GM23338 (cell line): ENCODE measurements at regions not wholly inside any gene's neighbourhood (a gene's known extent, or its start where the extent isn't known, plus 50 kb on each side); places are given as distances from the start of the nearest gene placed in this dataset.

Experiments used
- ATAC-seq: fragments of 200-7000 bp; cut with Tn5 transposase; 3 replicates; pipeline ENCODE4 v1.9.1; 2020
- DNase-seq: peaks from one replicate; pipeline ENCODE4 v3.0.0-alpha.2; 2015; ENCODE audit warnings: low spot score
- H2AFZ ChIP-seq: fragments of 200-600 bp; sonication (generic); 2 replicates; pipeline ENCODE4 v1.8.0; 2016; ENCODE audit warnings: antibody characterized with exemption, mild to moderate bottlenecking, moderate library complexity
- H3F3A ChIP-seq: fragments of 200-600 bp; sonication (generic); replicated peaks from 2 replicates; pipeline ENCODE4 v1.8.0; 2017; ENCODE audit warnings: antibody characterized with exemption, mixed run types, low read depth
- H3K27ac ChIP-seq: fragments of 200-600 bp; sonication (generic); 2 replicates; pipeline ENCODE4 v1.6.1; 2016; ENCODE audit warnings: low read depth
- H3K27me3 ChIP-seq: fragments of 200-600 bp; sonication (generic); 2 replicates; pipeline ENCODE4 v1.8.0; 2016; ENCODE audit warnings: mild to moderate bottlenecking, mixed run types, moderate library complexity; ENCODE audit not compliant: insufficient read depth
- H3K36me3 ChIP-seq: fragments of 200-600 bp; sonication (generic); 2 replicates; pipeline ENCODE4 v1.8.0; 2016; ENCODE audit warnings: mild to moderate bottlenecking; ENCODE audit not compliant: insufficient read depth
- H3K4me1 ChIP-seq: fragments of 200-600 bp; sonication (generic); 2 replicates; pipeline ENCODE4 v1.8.0; 2016; ENCODE audit warnings: mild to moderate bottlenecking, moderate library complexity; ENCODE audit not compliant: insufficient read depth
- H3K4me2 ChIP-seq: fragments of 200-600 bp; sonication (generic); 2 replicates; pipeline ENCODE4 v1.7.1; 2017; ENCODE audit warnings: mixed run types
- H3K4me3 ChIP-seq: fragments of 200-600 bp; sonication (generic); 2 replicates; pipeline ENCODE4 v1.6.1; 2016; ENCODE audit warnings: mixed run types
- H3K79me2 ChIP-seq: fragments of 200-600 bp; sonication (generic); replicated peaks from 2 replicates; pipeline ENCODE4 v1.8.0; 2017; ENCODE audit warnings: mild to moderate bottlenecking; ENCODE audit not compliant: insufficient read depth
- H3K9me2 ChIP-seq: fragments of 200-600 bp; sonication (generic); 2 replicates; pipeline ENCODE4 v1.8.0; 2017; ENCODE audit not compliant: insufficient read depth
- H4K20me1 ChIP-seq: fragments of 200-600 bp; sonication (generic); replicated peaks from 2 replicates; pipeline ENCODE4 v1.8.0; 2017; ENCODE audit warnings: mild to moderate bottlenecking; ENCODE audit not compliant: insufficient read depth
- H3K27ac Mint-ChIP-seq: 2 replicates; pipeline ENCODE4 v1.8.0; 2020; ENCODE audit warnings: inconsistent platforms, mild to moderate bottlenecking, moderate library complexity, mixed read lengths
- H3K27me3 Mint-ChIP-seq: 3 replicates; pipeline ENCODE4 v1.8.0; 2022; ENCODE audit warnings: low read depth, mild to moderate bottlenecking, moderate library complexity, mixed read lengths, inconsistent platforms; ENCODE audit not compliant: insufficient read depth, poor library complexity
- H3K36me3 Mint-ChIP-seq: 3 replicates; pipeline ENCODE4 v1.8.0; 2021; ENCODE audit warnings: low read depth, mild to moderate bottlenecking, inconsistent platforms, moderate library complexity, mixed read lengths
- H3K4me1 Mint-ChIP-seq: 3 replicates; pipeline ENCODE4 v1.8.0; 2020; ENCODE audit warnings: mild to moderate bottlenecking, inconsistent platforms, mixed read lengths
- H3K4me3 Mint-ChIP-seq: 3 replicates; pipeline ENCODE4 v1.8.0; 2021; ENCODE audit warnings: moderate library complexity, mild to moderate bottlenecking, inconsistent platforms, mixed read lengths
- H3K9me3 Mint-ChIP-seq: 3 replicates; pipeline ENCODE4 v1.8.0; 2020; ENCODE audit warnings: moderate library complexity, mild to moderate bottlenecking, inconsistent platforms, mixed read lengths
- CREB1 ChIP-seq: fragments of 250-450 bp; sonication (Bioruptor Pico); IDR thresholded peaks from 2 replicates; pipeline ENCODE4 v1.5.0; 2020; ENCODE audit warnings: low read depth, mild to moderate bottlenecking, moderate library complexity
- EZH2 ChIP-seq: fragments of 200-600 bp; sonication (generic); IDR thresholded peaks from one replicate; pipeline ENCODE4 v1.8.0; 2017; ENCODE audit warnings: antibody characterized with exemption, mild to moderate bottlenecking, low read depth; ENCODE audit not compliant: unreplicated experiment
- EZH2phosphoT487 ChIP-seq: fragments of 200-600 bp; sonication (generic); IDR thresholded peaks from one replicate; pipeline ENCODE4 v1.8.1; 2018; ENCODE audit warnings: antibody characterized with exemption; ENCODE audit not compliant: unreplicated experiment
- JUNB ChIP-seq: IDR thresholded peaks from one replicate; pipeline ENCODE4 v1.6.1; 2016; ENCODE audit warnings: antibody characterized with exemption; ENCODE audit not compliant: unreplicated experiment
- NANOG ChIP-seq: IDR thresholded peaks from 2 replicates; pipeline ENCODE4 v1.6.1; 2016; ENCODE audit warnings: antibody characterized with exemption, borderline replicate concordance
- POLR2AphosphoS5 ChIP-seq: IDR thresholded peaks from 2 replicates; pipeline ENCODE4 v1.6.1; 2016; ENCODE audit warnings: antibody characterized with exemption, low read depth
- STAT1 ChIP-seq: IDR thresholded peaks from one replicate; pipeline ENCODE4 v1.6.1; 2016; ENCODE audit warnings: antibody characterized with exemption; ENCODE audit not compliant: unreplicated experiment
- ZNF114 ChIP-seq: fragments of 250-450 bp; sonication (Bioruptor Pico); IDR thresholded peaks from 2 replicates; pipeline ENCODE4 v1.5.0; 2020; ENCODE audit warnings: mild to moderate bottlenecking, moderate library complexity
- ZNF331 ChIP-seq: fragments of 250-450 bp; sonication (Bioruptor Pico); IDR thresholded peaks from 2 replicates; pipeline ENCODE4 v1.5.0; 2020; ENCODE audit warnings: low read depth, mild to moderate bottlenecking, moderate library complexity
- TF ChIP-seq, protein P1 (sequence below): IDR thresholded peaks from 2 replicates; pipeline ENCODE4 v1.6.1; 2016; ENCODE audit warnings: antibody characterized with exemption
- TF ChIP-seq, protein P2 (sequence below): fragments of 250-450 bp; sonication (Bioruptor Pico); IDR thresholded peaks from 2 replicates; pipeline ENCODE4 v1.5.0; 2020; ENCODE audit warnings: mild to moderate bottlenecking, moderate library complexity
- TF ChIP-seq, protein P3 (sequence below), 2 experiments: fragments of 200-600 bp in 1 of 2; sonication (generic) in 1 of 2; conservative IDR thresholded peaks; 2 replicates each; pipeline versions ENCODE4 v1.5.1 to v1.6.1; 2016 to 2017; ENCODE audit warnings: antibody characterized with exemption in 2 of 2, low read depth in 2 of 2, mild to moderate bottlenecking in 2 of 2, moderate library complexity in 1 of 2
- TF ChIP-seq, protein P4 (sequence below): IDR thresholded peaks from one replicate; pipeline ENCODE4 v1.6.1; 2018; ENCODE audit warnings: antibody characterized with exemption; ENCODE audit not compliant: unreplicated experiment

DNA sequence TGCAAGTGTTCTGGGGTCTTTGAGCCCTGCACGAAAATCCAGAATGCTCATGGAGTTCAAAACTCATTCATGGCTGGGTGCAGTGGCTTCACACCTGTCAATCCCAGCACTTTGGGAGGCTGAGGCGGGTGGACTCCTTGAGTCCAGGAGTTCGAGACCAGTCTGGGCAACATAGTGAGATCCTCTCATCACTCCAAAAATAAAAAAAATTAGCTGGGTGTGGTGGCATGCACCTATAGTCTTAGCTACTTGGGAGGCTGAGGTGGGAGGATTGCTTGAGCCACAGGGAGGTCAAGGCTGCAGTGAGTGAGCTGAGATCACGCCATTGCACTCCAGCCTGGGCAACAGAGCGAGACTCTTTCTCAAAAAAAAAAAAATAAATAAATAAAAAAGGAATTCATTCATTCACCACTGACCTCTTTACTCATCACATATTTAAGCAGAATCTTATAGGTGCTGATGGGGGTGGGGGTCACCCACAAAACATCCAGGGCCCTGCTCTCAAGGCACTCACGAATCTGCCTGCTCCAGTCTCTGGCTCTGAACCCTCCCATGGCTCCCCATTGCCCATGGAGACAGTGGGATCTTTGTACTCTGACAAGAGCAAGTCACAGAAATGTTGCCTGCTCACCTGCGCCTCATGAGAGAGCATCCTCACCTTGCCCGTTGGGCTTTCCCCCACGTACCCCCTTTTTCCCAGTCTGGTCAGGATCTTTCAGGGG lies 76.7 kb upstream of the IER5L start:
- no peak overlapping the region for H3K27ac Mint-ChIP-seq

More for the DNA sequence above, 76.7 kb upstream of the IER5L start:
- DNase-seq (no peak), ATAC-seq (no peak)
- H3F3A ChIP-seq: no peaks in the 10 kb centered on the region
- Mint-ChIP-seq H3K27me3 (peaks cover 17% of the 10 kb centered on the region), H3K36me3 (no peaks in the 10 kb centered on the region), H3K9me3 (no peaks in the 10 kb centered on the region; the same call in 2 of the 3 replicates), H3K4me3 (no peak overlapping the region), H3K4me1 (peaks cover 22% of the 10 kb centered on the region)
- peaks cover 25% of the 10 kb centered on the region for H3K27me3 ChIP-seq
- no peak overlapping the region for H3K4me2 ChIP-seq
- H3K27ac ChIP-seq: no peak overlapping the region
- H3K79me2 ChIP-seq: no peaks in the 10 kb centered on the region
- no peaks in the 10 kb centered on the region for H3K36me3 ChIP-seq
- H4K20me1 ChIP-seq: no peaks in the 10 kb centered on the region
- no peaks in the 10 kb centered on the region for H3K9me2 ChIP-seq
- peaks cover 15% of the 10 kb centered on the region; the same call in 1 of the 2 replicates for H3K4me1 ChIP-seq
- TF ChIP-seq, protein P1, sequence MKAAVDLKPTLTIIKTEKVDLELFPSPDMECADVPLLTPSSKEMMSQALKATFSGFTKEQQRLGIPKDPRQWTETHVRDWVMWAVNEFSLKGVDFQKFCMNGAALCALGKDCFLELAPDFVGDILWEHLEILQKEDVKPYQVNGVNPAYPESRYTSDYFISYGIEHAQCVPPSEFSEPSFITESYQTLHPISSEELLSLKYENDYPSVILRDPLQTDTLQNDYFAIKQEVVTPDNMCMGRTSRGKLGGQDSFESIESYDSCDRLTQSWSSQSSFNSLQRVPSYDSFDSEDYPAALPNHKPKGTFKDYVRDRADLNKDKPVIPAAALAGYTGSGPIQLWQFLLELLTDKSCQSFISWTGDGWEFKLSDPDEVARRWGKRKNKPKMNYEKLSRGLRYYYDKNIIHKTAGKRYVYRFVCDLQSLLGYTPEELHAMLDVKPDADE: no peak
- no peak for TF ChIP-seq ZNF331 (CRISPR knock-in tag)
- TF ChIP-seq STAT1: no peak
- no peak for TF ChIP-seq CREB1
- TF ChIP-seq NANOG: no peak
- TF ChIP-seq JUNB: no peak
- no peak for TF ChIP-seq EZH2phosphoT487
- no peak for TF ChIP-seq POLR2AphosphoS5
- TF ChIP-seq, protein P2, sequence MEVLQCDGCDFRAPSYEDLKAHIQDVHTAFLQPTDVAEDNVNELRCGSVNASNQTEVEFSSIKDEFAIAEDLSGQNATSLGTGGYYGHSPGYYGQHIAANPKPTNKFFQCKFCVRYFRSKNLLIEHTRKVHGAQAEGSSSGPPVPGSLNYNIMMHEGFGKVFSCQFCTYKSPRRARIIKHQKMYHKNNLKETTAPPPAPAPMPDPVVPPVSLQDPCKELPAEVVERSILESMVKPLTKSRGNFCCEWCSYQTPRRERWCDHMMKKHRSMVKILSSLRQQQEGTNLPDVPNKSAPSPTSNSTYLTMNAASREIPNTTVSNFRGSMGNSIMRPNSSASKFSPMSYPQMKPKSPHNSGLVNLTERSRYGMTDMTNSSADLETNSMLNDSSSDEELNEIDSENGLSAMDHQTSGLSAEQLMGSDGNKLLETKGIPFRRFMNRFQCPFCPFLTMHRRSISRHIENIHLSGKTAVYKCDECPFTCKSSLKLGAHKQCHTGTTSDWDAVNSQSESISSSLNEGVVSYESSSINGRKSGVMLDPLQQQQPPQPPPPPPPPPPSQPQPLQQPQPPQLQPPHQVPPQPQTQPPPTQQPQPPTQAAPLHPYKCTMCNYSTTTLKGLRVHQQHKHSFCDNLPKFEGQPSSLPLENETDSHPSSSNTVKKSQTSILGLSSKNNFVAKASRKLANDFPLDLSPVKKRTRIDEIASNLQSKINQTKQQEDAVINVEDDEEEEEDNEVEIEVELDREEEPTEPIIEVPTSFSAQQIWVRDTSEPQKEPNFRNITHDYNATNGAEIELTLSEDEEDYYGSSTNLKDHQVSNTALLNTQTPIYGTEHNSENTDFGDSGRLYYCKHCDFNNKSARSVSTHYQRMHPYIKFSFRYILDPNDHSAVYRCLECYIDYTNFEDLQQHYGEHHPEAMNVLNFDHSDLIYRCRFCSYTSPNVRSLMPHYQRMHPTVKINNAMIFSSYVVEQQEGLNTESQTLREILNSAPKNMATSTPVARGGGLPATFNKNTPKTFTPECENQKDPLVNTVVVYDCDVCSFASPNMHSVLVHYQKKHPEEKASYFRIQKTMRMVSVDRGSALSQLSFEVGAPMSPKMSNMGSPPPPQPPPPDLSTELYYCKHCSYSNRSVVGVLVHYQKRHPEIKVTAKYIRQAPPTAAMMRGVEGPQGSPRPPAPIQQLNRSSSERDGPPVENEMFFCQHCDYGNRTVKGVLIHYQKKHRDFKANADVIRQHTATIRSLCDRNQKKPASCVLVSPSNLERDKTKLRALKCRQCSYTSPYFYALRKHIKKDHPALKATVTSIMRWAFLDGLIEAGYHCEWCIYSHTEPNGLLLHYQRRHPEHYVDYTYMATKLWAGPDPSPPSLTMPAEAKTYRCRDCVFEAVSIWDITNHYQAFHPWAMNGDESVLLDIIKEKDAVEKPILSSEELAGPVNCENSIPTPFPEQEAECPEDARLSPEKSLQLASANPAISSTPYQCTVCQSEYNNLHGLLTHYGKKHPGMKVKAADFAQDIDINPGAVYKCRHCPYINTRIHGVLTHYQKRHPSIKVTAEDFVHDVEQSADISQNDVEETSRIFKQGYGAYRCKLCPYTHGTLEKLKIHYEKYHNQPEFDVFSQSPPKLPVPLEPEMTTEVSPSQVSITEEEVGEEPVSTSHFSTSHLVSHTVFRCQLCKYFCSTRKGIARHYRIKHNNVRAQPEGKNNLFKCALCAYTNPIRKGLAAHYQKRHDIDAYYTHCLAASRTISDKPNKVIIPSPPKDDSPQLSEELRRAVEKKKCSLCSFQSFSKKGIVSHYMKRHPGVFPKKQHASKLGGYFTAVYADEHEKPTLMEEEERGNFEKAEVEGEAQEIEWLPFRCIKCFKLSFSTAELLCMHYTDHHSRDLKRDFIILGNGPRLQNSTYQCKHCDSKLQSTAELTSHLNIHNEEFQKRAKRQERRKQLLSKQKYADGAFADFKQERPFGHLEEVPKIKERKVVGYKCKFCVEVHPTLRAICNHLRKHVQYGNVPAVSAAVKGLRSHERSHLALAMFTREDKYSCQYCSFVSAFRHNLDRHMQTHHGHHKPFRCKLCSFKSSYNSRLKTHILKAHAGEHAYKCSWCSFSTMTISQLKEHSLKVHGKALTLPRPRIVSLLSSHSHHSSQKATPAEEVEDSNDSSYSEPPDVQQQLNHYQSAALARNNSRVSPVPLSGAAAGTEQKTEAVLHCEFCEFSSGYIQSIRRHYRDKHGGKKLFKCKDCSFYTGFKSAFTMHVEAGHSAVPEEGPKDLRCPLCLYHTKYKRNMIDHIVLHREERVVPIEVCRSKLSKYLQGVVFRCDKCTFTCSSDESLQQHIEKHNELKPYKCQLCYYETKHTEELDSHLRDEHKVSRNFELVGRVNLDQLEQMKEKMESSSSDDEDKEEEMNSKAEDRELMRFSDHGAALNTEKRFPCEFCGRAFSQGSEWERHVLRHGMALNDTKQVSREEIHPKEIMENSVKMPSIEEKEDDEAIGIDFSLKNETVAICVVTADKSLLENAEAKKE (CRISPR knock-in tag): no peak
- TF ChIP-seq, protein P3, sequence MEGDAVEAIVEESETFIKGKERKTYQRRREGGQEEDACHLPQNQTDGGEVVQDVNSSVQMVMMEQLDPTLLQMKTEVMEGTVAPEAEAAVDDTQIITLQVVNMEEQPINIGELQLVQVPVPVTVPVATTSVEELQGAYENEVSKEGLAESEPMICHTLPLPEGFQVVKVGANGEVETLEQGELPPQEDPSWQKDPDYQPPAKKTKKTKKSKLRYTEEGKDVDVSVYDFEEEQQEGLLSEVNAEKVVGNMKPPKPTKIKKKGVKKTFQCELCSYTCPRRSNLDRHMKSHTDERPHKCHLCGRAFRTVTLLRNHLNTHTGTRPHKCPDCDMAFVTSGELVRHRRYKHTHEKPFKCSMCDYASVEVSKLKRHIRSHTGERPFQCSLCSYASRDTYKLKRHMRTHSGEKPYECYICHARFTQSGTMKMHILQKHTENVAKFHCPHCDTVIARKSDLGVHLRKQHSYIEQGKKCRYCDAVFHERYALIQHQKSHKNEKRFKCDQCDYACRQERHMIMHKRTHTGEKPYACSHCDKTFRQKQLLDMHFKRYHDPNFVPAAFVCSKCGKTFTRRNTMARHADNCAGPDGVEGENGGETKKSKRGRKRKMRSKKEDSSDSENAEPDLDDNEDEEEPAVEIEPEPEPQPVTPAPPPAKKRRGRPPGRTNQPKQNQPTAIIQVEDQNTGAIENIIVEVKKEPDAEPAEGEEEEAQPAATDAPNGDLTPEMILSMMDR (conservative IDR thresholded peaks at IDR 0.05; ENCODE audit: low read depth in 2 of 2): no peak
- TF ChIP-seq EZH2: no peak
- TF ChIP-seq, protein P4, sequence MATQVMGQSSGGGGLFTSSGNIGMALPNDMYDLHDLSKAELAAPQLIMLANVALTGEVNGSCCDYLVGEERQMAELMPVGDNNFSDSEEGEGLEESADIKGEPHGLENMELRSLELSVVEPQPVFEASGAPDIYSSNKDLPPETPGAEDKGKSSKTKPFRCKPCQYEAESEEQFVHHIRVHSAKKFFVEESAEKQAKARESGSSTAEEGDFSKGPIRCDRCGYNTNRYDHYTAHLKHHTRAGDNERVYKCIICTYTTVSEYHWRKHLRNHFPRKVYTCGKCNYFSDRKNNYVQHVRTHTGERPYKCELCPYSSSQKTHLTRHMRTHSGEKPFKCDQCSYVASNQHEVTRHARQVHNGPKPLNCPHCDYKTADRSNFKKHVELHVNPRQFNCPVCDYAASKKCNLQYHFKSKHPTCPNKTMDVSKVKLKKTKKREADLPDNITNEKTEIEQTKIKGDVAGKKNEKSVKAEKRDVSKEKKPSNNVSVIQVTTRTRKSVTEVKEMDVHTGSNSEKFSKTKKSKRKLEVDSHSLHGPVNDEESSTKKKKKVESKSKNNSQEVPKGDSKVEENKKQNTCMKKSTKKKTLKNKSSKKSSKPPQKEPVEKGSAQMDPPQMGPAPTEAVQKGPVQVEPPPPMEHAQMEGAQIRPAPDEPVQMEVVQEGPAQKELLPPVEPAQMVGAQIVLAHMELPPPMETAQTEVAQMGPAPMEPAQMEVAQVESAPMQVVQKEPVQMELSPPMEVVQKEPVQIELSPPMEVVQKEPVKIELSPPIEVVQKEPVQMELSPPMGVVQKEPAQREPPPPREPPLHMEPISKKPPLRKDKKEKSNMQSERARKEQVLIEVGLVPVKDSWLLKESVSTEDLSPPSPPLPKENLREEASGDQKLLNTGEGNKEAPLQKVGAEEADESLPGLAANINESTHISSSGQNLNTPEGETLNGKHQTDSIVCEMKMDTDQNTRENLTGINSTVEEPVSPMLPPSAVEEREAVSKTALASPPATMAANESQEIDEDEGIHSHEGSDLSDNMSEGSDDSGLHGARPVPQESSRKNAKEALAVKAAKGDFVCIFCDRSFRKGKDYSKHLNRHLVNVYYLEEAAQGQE: no peak
- TF ChIP-seq ZNF114 (CRISPR knock-in tag): no peak
- H2AFZ ChIP-seq: no peak overlapping the region
- no peak overlapping the region for H3K4me3 ChIP-seq
